CD4-positive, alpha-beta T cell treated with Interleukin-15 for 1 hour (primary cell): ENCODE measurements at regions not wholly inside any gene's neighbourhood (a gene's known extent, or its start where the extent isn't known, plus 50 kb on each side); places are given as distances from the start of the nearest gene placed in this dataset.

Source experiments
- DNase-seq: peaks from one replicate; pipeline ENCODE4 v3.0.0-alpha.2; 2020

DNA sequence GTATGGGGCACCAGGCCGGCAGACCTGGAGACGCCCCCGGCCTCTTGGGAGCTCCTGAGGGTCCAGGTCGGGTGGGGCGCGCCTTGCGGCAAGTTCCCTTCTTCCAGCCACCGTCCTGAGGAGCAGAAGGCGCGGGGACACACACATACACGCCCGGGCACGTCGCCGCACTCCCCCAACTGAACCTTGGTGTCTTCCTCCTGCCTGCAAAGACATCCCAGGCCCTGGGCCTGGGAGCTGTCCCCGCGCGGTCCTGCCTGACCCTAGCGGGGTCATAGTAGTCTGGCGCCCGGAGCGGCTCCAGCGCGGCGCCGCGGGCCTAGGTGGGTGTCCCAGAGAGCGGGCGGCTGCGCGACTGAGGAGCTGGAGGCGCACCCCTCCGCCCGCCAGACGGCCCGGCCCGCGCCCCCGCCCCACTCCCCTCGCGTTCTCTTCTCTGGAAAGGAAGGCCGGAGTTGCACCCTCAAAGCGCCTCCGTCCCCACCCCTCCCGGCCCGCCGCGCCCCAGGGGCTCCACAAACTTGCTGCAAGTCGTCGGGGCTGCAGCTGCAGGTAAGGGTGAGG lies 185.9 kb upstream of the LINGO1 start:
- no peak for DNase-seq

DNA sequence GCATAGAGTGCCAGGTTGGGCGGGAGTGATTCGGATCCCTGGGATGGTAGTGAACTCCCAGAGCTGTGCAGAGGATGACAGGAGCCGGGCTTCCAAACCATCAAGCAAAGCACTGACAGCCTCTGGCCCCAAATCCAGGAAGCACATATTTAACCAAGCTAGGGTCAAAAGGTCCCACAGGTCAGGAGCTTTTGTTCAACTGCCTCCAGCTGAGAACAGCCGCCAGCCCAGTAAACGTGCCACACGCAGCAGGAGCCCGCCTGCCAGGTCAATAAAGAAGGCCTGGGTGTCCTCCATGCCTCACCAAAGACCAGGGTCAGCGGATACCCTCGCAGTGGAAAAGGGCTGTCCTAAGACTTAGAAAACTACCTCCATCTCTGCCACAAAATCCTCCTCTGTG lies 184.7 kb upstream of the LINGO1 start:
- no peak for DNase-seq

DNA sequence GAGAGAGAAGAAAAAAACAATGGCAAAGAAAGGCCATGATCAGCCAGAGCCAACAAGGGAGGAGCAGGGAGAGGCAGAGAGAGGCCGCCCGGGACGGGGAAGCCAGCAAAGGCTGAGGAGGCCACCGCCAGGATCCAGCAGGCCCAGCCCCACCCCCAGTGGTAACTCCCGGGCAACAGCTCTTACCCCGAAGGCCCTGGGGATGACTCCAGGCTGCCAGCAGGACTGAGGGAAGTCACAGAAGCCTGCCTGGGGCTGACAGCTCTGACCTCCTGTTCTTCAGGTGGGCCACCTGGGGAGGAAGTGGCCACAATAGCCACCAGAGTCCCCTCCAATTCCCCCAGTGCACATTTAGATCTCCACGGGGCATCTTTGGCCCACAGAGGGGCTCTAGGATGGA lies 184.3 kb upstream of the LINGO1 start:
- DNase-seq, result no peak

DNA sequence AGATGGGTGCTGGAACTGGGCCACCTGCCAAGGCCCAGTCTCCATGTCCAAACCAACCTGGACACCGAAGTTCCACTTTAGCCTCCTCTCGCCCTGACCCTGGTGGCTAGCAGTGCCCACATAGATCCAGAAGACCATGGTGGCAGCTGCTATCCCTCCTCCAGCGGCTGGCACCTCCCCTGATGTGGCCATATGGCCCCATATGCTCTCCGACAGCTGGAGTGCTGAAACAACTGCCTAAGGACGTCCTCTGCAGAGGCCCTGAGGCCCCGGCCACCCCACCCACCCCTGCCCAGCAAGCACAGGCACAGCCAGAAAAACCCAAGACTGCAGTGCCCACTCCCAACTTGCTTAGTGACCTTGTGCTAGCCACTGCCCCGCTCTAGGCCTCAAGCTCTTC lies 182.3 kb upstream of the LINGO1 start:
- DNase-seq, result no peak

DNA sequence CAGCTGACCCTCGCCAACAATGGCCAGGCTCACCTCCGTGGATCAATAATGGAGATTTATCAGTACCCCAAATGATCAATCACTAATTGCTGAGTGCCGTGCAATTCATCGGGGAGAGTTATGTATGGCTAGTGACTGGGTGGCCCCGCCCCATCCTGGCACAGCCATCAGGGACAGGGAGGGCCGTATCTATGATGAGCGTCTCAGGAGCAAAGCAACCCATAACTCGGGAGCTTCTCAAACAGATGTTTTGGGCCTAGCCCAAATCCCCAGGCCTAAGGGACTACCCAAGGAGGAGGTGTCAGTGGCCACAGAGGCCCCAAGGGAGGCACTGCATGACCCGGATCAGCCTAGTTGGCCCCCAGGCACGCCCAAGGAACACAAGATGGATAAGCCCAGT lies 180.0 kb upstream of the LINGO1 start:
- no peak for DNase-seq

DNA sequence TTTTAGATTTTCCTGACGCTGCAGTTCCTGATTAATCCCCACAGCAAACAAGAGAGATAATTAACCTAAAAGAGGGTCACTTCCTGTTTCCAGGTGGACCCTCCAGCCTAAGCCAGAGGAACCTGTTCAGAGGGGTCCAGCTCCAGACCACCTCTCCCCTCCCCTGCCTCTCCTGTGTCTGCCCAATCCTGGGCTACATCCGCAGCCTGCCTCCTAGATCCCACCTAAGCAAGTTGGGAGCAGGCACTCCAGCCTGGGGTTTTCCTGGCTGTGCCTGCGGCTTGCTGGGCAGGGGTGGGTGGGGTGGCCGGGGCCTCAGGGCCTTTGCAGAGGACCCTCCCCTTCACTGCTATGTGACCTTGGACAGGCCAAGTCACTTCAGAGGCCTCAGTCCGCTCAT lies 178.6 kb upstream of the LINGO1 start:
- DNase-seq, result no peak

DNA sequence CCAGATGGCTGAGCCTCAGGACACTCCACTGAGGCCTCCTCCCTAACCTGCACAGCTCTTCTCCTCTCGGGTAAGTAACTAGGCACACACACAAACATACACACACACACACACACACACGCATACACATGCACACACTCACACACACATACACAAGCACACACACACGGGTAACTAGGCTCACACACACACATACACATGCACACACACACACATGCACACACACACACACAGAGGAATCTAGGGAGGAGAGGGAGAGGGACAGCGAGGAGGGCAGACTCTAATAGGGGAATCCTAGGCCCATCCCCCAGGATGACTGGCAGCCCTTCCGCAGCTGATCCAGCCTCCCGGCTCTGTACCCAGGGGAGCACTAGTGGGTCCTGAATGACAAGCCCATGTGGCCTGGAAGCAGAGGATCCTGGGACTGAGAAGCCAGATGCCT lies 177.4 kb upstream of the LINGO1 start:
- no peak for DNase-seq

DNA sequence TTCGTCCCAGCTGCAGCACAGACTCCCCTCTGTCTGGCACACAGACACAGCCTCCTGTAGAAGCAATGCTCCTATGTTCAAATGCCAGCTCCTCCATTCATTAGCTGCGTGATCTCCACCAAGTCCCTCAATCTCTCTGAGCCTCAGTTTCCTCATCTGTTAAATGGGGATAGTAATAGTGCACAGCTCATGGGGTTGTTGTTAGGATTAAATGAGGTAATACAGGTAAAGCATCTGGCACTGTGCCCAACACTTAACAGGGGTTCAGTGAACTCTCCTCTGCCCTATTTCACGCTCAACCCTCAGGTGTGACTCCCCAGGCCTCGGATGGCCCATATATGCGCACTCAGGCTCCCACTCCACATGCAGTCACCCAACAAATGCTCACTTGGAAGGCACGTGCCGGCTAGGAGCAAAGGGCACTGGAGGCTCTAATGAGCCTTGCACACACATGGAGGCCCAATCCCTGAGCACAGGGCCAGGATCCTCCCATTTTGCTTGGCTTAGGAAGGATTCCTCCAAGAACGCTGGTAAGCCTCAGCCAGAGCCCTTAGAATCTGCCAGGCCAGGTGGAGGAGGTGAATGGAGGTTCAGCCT lies 176.0 kb upstream of the LINGO1 start:
- DNase-seq, result no peak

DNA sequence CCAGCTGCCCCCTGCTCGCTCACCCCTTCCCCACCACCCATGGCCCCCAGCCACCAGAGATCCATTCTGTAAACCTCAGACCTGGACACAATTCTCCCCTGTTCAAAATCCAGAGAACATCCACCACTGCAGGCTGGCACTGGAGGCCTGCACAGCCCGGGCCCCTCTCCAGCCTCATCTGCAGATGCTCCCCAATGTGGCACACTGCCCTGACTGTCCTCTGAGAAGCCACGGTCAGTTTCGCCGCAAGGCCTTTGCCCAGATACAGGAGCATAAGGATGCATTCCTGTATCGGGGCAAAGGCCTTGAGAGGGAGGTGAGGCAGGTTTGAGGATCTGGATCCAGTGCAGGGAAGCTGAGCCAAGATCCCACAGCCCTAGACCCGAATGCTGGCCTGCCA lies 175.4 kb upstream of the LINGO1 start:
- DNase-seq, result no peak

DNA sequence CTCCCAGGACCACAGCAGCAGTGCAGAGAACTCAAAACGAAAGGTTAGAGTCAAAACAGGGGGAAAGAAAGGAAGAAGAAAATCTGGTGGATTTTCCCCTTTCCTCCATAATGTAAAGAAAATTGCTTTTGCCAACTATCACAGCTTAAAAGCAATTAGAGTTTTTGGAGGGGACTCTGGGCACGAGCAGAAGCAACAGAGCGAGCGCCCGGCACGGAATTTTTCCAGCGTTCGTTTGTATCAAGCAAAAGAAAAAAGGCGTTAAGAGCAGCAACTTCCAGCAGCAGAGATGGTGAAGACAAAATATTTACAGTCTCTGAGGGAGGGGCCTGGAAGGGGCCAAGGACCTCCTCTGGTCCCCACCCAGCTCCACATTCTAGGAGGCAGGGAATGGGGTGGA lies 174.9 kb upstream of the LINGO1 start:
- DNase-seq, result no peak

DNA sequence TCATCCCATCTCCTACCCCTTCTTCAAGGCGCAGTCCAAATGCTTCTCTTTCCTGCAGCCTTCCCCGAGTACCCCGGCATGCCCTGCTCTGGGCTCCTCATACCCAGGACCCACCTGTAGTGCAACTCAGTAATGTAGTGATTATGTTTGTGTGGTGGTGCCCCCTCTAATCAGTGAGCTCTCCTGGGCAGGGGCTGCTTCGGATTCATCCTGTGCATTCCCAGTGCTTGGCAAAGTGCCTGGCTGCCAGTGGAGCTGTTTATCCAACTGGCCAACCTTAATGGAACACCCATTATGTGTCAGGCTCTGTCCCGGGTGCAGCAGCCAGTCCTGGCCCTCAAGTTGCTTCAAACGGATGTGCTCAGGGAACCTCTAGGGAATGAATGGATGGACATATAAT lies 174.4 kb upstream of the LINGO1 start:
- DNase-seq, result no peak

DNA sequence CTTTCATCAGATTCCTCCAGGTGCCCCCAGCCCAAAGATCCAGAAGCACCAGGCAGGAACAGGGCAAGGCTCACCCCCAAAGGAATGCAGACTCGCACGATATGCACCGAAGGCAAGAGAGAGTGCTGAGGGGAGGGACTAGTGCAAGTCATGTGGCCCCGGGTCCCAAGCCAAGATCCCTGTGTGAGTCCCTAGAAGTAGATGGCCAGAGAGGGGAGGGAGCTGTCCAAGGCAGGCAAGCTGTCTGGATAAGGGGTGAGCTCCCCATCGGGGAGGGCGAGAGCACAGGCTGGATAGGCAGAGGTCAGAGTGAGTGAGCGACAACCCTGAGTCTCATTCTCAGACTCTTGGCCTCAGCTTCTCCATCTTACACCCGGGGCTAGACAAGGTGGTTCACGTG lies 171.5 kb upstream of the LINGO1 start:
- DNase-seq, result no peak

DNA sequence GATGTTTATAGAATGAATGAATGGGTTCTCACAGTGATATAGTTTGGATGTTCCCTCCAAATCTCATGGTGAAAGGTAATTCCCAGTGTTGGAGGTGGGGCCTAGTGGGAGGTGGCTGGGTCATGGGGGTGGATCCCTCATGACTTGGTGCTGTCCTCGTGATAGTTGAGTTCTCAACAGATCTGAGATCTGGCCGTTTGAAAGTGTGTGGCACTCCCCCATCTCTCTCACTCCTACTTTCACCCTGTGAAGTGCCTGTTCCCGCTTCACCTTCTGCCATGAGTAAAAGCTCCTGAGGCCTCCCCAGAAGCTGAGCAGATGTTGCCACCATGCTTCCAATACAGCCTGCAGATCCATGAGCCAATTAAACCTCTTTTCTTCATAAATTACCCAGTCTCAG lies 170.8 kb upstream of the LINGO1 start:
- DNase-seq, result no peak

DNA sequence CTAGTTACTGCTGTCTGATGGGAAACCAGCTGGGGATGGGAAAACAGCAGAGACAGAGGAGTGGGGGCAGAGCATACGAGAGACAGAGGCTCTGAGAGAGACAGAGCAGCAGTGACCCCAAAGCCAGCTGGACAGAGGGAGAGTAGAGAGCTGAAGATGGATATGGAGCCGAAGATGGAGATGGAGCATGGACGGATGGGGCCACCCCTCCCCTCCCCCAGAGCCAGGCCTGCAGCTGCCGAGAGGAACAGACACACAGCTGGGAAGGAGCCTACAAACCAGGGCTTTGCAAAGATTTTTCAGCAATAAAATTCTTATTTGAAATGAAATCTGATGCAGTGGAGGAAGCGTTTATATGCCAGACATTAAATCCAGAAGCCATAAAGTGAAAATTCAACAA lies 167.6 kb upstream of the LINGO1 start:
- no peak for DNase-seq

DNA sequence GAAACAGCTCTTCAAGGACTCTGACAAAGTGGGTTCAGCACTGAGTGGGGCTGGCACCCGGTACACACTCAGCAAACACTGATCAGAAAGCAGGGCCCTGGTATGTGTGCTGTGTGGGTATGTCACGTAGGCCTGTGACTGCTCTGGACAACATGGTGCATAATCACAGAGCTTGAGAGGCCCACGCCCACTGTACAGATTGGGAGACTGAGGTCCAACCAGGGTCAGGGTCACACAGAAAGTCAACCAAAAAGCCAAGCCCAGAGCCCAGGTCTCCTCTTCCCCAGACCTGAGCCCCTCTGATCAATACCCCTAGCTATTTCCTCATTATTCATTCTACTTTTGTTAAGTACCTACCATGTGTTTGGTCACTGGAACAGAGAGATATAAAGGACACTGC lies 166.1 kb upstream of the LINGO1 start:
- no peak for DNase-seq

DNA sequence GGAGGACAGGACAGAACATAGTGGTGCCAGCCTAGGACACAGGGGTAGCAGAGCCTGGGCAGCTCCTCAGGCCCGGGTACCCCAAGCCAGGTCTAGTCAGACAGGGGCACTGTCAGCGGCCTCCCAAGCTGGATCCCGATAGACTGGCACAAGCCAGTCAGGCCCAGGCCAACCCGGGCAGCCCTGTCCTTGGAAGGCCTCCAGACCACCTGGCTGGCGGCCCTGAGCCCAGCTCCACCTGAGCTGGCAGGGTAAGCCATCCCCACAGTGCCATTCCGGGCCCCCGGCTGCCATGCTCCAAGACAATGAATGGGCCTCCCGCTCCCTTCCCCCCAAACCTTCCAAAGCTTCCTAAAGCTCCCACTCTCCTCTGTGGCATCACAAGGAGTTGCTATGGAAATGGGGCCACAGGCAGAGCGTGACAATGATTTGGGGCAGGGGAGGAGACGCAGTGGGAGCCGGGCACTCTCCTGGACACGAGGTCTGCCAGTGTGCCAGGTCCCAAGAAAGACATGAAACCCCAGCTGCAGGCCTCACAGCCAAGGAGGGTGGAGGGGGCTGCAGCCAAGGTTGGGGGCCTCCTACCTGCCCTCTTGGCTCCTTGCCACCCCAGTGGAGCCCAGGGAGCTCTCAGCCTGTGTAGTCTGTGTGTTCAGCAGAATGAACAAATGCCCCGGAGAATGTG lies 165.6 kb upstream of the LINGO1 start:
- no peak for DNase-seq

DNA sequence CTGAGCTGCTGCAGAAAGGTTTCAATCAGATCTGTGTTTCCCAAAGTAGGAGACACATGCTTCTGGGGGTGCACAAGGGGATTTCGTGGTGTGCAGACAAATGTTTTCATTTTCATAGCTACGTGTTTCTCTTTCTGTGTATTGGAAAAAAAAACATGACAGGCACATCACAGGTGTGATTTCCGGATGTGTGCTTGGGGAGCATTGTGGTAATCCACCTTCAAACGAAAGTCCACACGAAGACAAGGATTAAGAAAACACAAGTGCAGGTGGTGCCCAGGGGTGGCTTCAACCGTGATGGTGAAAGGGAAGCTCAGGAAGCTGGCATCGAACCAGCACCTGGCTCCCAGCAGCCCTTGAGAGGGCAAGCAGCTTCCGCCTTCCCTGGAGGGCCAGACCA lies 164.6 kb upstream of the LINGO1 start:
- DNase-seq, result no peak

DNA sequence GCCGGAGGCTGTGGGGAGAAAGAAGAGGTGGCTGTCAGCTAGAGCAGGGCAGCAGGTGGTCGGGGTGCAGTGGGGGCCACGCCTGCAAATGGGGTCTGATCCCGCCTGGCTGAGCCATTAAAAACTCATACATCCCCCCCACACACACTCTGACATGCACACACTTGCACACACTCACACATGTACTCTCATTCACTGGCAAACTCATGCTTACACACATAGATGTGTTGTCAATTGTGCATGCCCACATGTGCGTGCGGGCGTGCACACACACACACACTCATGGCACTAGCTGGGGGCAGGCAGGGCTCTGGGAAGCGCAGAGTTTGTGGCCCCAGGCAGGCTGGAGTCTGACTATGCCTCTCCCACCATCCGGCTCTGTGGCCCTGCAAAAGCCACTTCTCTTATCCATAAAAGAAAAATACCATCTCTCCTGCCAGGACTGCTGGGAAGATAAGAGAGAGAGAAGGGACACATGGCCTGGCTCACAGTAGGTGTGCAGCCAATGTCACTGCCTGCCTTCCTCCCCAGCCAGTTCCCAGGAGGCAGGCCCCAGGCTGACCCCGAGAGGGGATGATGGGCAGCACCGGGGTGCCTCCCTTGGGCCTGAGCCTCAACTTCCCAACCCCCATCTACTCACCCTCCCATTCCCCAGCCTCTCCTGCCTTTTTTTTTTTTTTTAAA lies 163.5 kb upstream of the LINGO1 start:
- DNase-seq, result no peak

DNA sequence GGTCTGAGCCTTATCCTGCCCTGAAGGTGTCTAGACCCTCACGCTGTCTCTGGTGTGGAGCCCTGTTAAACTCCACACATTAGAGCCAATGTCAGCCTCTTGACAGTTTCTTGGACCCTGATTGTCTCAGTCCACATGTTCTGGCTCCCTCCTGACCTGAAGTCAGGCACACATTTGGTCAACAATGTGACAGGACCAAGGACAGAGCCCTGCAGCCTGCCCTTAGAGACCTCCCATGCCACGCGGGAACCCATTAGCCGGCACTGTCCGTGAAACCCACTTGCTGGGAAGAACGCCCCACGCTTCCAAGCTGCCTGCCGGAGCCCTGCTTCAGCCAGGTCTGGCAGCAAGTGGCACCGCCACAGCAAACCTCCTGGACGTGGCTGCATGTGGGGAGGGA lies 162.7 kb upstream of the LINGO1 start:
- no peak for DNase-seq

DNA sequence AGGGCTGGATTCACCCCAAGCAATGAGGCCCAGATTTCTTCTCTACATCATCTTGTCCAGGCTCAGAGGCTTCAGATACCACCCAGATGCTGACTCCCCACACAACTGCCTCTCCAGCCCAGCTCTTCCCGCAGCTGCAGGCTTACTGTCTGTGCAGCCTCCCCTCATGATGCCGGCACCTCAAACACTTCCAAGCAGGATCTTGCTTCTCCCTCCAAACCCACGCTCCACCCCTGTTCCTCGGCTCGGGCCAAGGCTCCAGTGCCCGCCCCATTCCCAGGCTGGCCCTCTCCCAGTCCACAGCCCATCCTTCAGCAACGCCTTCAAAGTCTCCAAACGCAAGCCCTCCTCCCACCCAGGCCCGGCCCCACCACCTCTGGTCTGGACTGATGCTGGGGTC lies 159.2 kb upstream of the LINGO1 start:
- no peak for DNase-seq

DNA sequence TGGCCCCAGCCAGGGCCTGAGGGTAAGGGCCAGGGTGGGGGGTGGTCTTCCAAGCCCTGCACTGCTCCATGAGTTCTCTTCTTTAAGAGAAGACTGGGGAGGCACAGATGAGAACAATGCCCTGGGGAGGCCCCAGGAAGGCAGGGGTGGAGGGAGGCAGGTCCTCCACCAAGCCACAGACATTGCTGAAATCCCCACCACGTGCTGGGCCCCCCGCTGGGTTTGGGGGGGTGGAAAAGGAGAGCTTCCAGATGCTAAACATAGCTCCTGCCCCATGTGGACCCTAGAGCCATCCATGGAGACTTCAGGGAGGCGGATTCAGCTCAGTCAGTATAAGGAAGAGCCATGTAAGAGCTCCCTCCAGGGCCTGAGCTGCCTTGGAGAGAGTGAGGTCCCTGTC lies 157.8 kb upstream of the LINGO1 start:
- DNase-seq, result no peak

DNA sequence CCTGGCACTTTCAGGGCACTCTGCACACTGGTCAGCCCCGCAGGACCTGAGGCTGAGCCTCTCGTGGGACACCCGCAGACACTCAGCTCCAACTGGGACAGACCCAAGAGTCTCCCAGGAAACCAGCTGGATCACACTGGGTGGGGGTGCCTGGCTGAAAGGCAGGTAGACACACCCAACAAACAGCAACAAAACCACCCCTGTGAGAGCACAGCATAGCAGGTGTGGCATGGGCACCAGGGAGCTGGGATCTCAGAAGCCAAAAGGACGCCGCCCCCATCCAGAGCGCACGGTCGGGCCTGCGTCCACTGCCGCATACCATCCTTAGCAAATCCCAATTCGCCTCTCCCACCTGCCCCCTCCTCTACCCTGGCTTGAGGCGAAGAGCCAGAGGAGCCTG lies 154.2 kb upstream of the LINGO1 start:
- no peak for DNase-seq

DNA sequence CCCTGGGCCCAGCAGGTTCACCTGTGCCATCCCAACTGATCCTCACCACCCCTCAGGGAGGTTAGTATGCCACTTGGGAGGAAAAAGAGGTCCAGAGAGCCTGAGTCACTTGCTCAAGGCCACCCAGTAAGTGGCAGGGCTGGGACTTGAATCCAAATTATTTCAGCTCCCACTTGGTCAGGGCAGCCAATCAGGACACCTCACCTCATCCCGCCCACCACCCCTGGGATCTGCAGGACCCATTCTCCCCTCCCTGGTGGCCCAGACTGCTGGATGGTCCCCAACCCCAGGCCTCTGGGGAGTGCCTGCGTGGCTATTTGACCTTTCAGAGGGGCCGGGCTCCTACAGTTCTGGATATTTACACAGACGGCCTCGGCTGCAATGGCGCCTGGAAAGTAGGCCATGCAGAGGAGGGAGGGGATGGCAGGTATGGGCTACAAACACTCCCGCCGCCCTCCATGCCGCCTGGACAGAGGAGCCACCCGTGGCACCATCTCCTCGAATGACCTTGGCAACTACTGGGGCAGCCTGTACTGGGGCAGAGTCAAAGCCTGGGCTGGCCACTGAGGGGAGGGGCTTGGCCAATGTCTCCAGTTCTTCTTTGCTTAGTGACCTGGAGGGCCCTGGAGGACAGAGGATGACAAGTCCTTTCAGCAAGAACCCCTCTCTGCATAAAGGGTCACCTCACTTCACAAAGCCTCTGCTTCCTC lies 153.6 kb upstream of the LINGO1 start:
- DNase-seq, result no peak
